Endothelial cell of umbilical vein (primary cell): ENCODE measurements at regions not wholly inside any gene's neighbourhood (a gene's known extent, or its start where the extent isn't known, plus 50 kb on each side); places are given as distances from the start of the nearest gene placed in this dataset.

Source experiments
- BruUV-seq: library from RNA; stranded (reverse); fragments of 400-500 nt; replicated peaks from 2 replicates; lab custom pipeline; 2021; lab: Mats Ljungman, UMichigan
- CTCF ChIA-PET: fragments of 300-600, 350-600 bp; sonication (Branson Sonifier 250); formaldehyde crosslinking; loops from one replicate; lab custom pipeline; 2021; ENCODE audit warnings: antibody characterized with exemption, inconsistent platforms; lab: Charles Lee
- POLR2A ChIA-PET: fragments of 300-600, 350-600 bp; sonication (Branson Sonifier 250); formaldehyde crosslinking; loops from one replicate; lab custom pipeline; 2021; ENCODE audit warnings: antibody characterized with exemption, inconsistent platforms; lab: Charles Lee
- DNase-seq: peaks from one replicate; pipeline ENCODE4 v3.0.0-alpha.2; 2011; ENCODE audit warnings: low read depth, low spot score
- FAIRE-seq: peaks from 2 replicates; lab custom pipeline; 2011; peaks lifted over from hg19 to GRCh38; lab: Jason Lieb, UNC
- H2AFZ ChIP-seq: 2 replicates; pipeline ENCODE4 v1.6.0; 2012; ENCODE audit warnings: low read depth, low read length, control low read depth, inconsistent platforms
- H3K27ac ChIP-seq: 2 replicates; pipeline ENCODE4 v1.5.1; 2011; ENCODE audit warnings: low read depth, mild to moderate bottlenecking, control low read depth, low read length, moderate library complexity; ENCODE audit not compliant: insufficient read depth
- H3K27me3 ChIP-seq, 2 experiments: 2 replicates each; pipeline versions ENCODE4 v1.6.0 to v1.6.1; 2011; ENCODE audit warnings: low read length in 2 of 2, mixed read lengths in 1 of 2; ENCODE audit not compliant: control insufficient read depth in 2 of 2, insufficient read depth in 2 of 2
- H3K36me3 ChIP-seq, 2 experiments: 2 replicates in 1 of 2; 3 replicates in 1 of 2; pipeline ENCODE4 v1.5.1; 2011; ENCODE audit warnings: low read length in 2 of 2, mild to moderate bottlenecking in 1 of 2, moderate library complexity in 1 of 2; ENCODE audit not compliant: control insufficient read depth in 2 of 2, insufficient read depth in 2 of 2; ENCODE audit errors: extremely low read depth in 1 of 2
- H3K4me1 ChIP-seq: 3 replicates; pipeline ENCODE4 v1.5.1; 2011; ENCODE audit warnings: mild to moderate bottlenecking, low read length; ENCODE audit not compliant: control insufficient read depth, insufficient read depth; ENCODE audit errors: extremely low read depth
- H3K4me2 ChIP-seq: 2 replicates; pipeline ENCODE4 v1.6.1; 2011; ENCODE audit warnings: low read length, control low read depth, mixed read lengths; ENCODE audit not compliant: insufficient read depth
- H3K4me3 ChIP-seq, 3 experiments: fragments of 200-600 bp in 1 of 3; sonication (generic), shearing (Covaris generic) in 1 of 3; replicated peaks in 1 of 3; 2 replicates each; pipeline ENCODE4 v1.5.1; 2011 to 2016; ENCODE audit warnings: control low read depth in 3 of 3, low read length in 3 of 3, mild to moderate bottlenecking in 2 of 3, inconsistent platforms in 1 of 3, low read depth in 1 of 3, moderate library complexity in 1 of 3; ENCODE audit not compliant: insufficient read depth in 1 of 3
- H3K79me2 ChIP-seq: 2 replicates; pipeline ENCODE4 v1.6.0; 2012; ENCODE audit warnings: low read length, inconsistent platforms; ENCODE audit not compliant: control insufficient read depth, insufficient read depth
- H3K9ac ChIP-seq: replicated peaks from 2 replicates; pipeline ENCODE3; 2011; ENCODE audit warnings: low read length, control low read depth; ENCODE audit not compliant: insufficient read depth; ENCODE audit errors: extremely low read depth
- H3K9me1 ChIP-seq: replicated peaks from 3 replicates; pipeline ENCODE4 v1.6.0; 2011; ENCODE audit warnings: mild to moderate bottlenecking, low read length; ENCODE audit not compliant: control insufficient read depth, insufficient read depth; ENCODE audit errors: extremely low read depth
- H3K9me3 ChIP-seq: replicated peaks from 2 replicates; pipeline ENCODE4 v1.5.1; 2012; ENCODE audit warnings: low read length, inconsistent platforms; ENCODE audit not compliant: control insufficient read depth, insufficient read depth
- H4K20me1 ChIP-seq: replicated peaks from 2 replicates; pipeline ENCODE3; 2011; ENCODE audit warnings: mild to moderate bottlenecking, low read length; ENCODE audit not compliant: control insufficient read depth, insufficient read depth; ENCODE audit errors: extremely low read depth
- EZH2 ChIP-seq: IDR thresholded peaks from 2 replicates; pipeline ENCODE4 v1.6.1; 2012; ENCODE audit warnings: borderline replicate concordance, low read depth, mild to moderate bottlenecking, moderate library complexity, low read length, inconsistent platforms; ENCODE audit not compliant: severe bottlenecking
- GATA2 ChIP-seq: IDR thresholded peaks from 2 replicates; pipeline ENCODE4 v1.7.0; 2011; ENCODE audit warnings: low read depth, mild to moderate bottlenecking, moderate library complexity, mixed read lengths, low read length; ENCODE audit not compliant: insufficient read length, insufficient read depth
- JUN ChIP-seq: IDR thresholded peaks from 2 replicates; pipeline ENCODE4 v1.6.1; 2011; ENCODE audit warnings: borderline replicate concordance, low read depth; ENCODE audit not compliant: insufficient read length, insufficient read depth
- MYC ChIP-seq: IDR thresholded peaks from one replicate; pipeline ENCODE4 v1.6.1; 2011; ENCODE audit warnings: mild to moderate bottlenecking, low read depth, low read length
- POLR2AphosphoS5 ChIP-seq: IDR thresholded peaks from 2 replicates; pipeline ENCODE4 v1.6.1; 2012; ENCODE audit warnings: low read depth, mild to moderate bottlenecking, control low read depth, low read length, moderate library complexity; ENCODE audit not compliant: insufficient read depth
- dilution Hi-C: fragments of 300-500 bp; cut with MboI; formaldehyde crosslinking; loops from one replicate; pipeline ENCODE4 v1.15.0; 2019; ENCODE audit warnings: low sequenced_read_pairs; ENCODE audit not compliant: extremely low pct_ligation_motif_present
- intact Hi-C: fragments of 100-400 bp; cut with micrococcal nuclease; formaldehyde crosslinking; loops from one replicate; pipeline ENCODE4 v1.10.0; 2022
- TF ChIP-seq, protein P1 (sequence below), 2 donors: IDR thresholded peaks; 1 replicate in 1 of 2; 2 replicates in 1 of 2; pipeline ENCODE4 v1.5.1; 2011; ENCODE audit warnings: low read length in 2 of 2, mild to moderate bottlenecking in 2 of 2, moderate library complexity in 2 of 2, control low read depth in 1 of 2, inconsistent platforms in 1 of 2, low read depth in 1 of 2; ENCODE audit not compliant: insufficient read depth in 1 of 2; ENCODE audit errors: extremely low read depth in 1 of 2
- TF ChIP-seq, protein P2 (sequence below): IDR thresholded peaks from 2 replicates; pipeline ENCODE4 v1.6.1; 2011; ENCODE audit not compliant: insufficient read depth, insufficient read length

DNA sequence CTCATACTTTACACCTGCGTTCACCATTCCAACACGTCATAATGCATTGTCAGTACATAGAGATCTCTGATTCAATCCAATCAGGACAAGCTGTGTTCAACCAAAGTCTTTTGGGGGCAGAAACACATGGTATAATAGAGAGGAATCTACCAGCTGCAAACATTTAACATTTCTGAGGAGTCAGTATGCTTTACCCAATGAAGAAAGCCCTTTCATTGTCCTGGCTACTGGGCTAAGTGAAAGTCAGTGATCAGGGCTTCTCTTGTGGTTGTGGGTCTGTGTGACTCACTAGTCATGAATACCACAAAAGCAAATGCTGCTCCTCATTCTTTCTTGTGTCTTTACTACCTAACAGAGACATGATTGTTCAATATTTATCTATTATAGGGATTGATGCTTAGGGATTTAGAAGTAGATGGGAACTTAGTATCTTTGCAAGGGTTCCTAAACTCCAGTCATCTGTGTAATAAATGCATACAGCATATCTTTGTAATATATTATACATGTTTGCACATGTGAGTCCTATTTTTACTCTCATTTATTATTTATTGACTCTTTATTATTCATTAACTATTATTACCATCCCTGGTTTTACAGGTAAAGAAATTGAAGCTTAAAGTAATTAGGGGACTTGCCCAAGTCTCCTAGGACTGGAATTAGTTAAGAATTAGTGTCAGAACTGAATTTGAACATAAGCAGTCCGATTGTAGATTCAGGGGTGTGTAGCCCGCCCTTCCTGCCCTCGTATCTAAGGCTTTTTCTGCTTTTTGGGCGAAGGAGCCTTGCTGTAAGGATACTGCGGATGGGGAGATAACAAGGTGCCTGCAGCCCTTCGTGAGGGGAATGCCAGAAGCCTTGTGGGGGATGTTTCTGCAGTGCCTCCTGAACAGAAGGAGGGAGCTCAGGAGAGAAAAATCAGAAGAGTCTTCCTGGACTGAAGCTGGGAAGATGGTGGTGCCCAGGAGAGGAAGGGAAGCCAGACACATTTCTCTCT is 353.1 kb upstream of the BOD1L1 start:
- no peaks in the 10 kb centered on the region for H3K27me3 ChIP-seq
- intact Hi-C loops = no loop called here
- H3K79me2 ChIP-seq = no peaks in the 10 kb centered on the region
- no peak overlapping the region for H3K27ac ChIP-seq
- no peak for FAIRE-seq
- POLR2A ChIA-PET = interaction anchor here (1.1 kb wide), 1 partner anchor 1274 kb away, joined by 3 read pairs; no protein-coding TSS in a partner anchor
- H3K36me3 ChIP-seq = no peaks in the 10 kb centered on the region
- no TSS peak for BruUV-seq
- dilution Hi-C loops = no loop called here
- no peaks in the 10 kb centered on the region for H3K9me1 ChIP-seq
- no peak overlapping the region for H2AFZ ChIP-seq
- H4K20me1 ChIP-seq = no peaks in the 10 kb centered on the region
- H3K4me3 ChIP-seq = no peak overlapping the region
- TF ChIP-seq, protein P1, sequence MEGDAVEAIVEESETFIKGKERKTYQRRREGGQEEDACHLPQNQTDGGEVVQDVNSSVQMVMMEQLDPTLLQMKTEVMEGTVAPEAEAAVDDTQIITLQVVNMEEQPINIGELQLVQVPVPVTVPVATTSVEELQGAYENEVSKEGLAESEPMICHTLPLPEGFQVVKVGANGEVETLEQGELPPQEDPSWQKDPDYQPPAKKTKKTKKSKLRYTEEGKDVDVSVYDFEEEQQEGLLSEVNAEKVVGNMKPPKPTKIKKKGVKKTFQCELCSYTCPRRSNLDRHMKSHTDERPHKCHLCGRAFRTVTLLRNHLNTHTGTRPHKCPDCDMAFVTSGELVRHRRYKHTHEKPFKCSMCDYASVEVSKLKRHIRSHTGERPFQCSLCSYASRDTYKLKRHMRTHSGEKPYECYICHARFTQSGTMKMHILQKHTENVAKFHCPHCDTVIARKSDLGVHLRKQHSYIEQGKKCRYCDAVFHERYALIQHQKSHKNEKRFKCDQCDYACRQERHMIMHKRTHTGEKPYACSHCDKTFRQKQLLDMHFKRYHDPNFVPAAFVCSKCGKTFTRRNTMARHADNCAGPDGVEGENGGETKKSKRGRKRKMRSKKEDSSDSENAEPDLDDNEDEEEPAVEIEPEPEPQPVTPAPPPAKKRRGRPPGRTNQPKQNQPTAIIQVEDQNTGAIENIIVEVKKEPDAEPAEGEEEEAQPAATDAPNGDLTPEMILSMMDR (IDR thresholded peaks at IDR 0.05; ENCODE audit: extremely low read depth in 1 of 2, insufficient read depth in 1 of 2, low read depth in 1 of 2, low read length in 2 of 2) = no peak
- TF ChIP-seq JUN = no peak
- TF ChIP-seq, protein P2, sequence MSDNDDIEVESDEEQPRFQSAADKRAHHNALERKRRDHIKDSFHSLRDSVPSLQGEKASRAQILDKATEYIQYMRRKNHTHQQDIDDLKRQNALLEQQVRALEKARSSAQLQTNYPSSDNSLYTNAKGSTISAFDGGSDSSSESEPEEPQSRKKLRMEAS = no peak
- TF ChIP-seq MYC = no peak
- TF ChIP-seq POLR2AphosphoS5 = no peak
- TF ChIP-seq EZH2 = no peak
- no peak for TF ChIP-seq GATA2
- H3K9me3 ChIP-seq = no peaks in the 10 kb centered on the region
- H3K4me2 ChIP-seq = no peak overlapping the region
- CTCF ChIA-PET = no interaction called here
- H3K9ac ChIP-seq = no peak overlapping the region
- no peaks in the 10 kb centered on the region for H3K4me1 ChIP-seq
- DNase-seq = no peak
